ENCODE measurements at regions not wholly inside any gene's neighbourhood (a gene's known extent, or its start where the extent isn't known, plus 50 kb on each side); places are given as distances from the start of the nearest gene placed in this dataset.
A peak's percentile ranks its signal among the peaks of the same experiment; 100 is the strongest.

GRCh38 chr3:180284331-180285110, 247.8 kb upstream of the PEX5L start:
- DNase-seq (ENCODE audit: low spot score) = no peak

DNA sequence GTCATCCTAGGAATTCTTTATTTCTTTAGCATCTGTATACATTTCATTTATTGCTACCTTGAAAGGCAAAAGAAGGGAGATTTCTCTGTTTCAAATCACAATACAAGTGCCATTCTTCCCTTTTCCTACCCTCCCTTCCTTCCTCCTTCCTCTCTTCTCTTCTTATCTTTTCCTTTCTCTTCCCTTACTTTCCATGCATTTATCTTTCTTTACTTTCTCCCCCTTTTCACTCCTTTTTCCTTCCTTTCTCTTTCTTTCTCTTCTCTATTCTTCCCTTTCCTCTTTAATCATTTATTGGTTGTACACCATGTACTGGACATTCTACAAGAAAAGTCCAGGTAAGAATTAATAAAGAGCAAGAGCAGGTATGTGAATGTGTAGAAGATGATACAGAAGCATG, 251.0 kb upstream of the PEX5L start:
- DNase-seq (ENCODE audit: low spot score) = no peak

GRCh38 chr3:180288816-180289215, 252.1 kb upstream of the PEX5L start:
- no peak for DNase-seq (ENCODE audit: low spot score)

DNA sequence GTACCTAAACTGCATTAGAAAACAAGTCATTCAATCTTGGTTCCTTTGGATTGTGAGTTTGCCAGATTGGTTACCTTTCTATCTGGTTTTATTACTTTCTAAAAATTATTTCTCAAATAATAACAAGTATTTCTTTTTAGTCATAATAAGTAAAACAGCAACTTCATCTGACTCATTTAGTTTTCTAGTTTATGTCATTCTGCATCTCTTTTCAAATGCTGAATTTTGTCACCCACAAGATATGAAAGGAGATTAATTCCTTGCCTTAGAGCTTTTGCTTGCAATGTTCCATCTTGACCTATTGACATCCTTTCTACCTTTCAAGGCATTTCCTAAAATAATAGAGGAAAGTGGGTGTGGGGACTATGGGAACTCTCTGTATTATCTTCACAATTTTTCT, 253.6 kb upstream of the PEX5L start:
- DNase-seq (ENCODE audit: low spot score) = no peak

GRCh38 chr3:180294282-180295027, 257.7 kb upstream of the PEX5L start:
- DNase-seq (ENCODE audit: low spot score) = no peak

DNA sequence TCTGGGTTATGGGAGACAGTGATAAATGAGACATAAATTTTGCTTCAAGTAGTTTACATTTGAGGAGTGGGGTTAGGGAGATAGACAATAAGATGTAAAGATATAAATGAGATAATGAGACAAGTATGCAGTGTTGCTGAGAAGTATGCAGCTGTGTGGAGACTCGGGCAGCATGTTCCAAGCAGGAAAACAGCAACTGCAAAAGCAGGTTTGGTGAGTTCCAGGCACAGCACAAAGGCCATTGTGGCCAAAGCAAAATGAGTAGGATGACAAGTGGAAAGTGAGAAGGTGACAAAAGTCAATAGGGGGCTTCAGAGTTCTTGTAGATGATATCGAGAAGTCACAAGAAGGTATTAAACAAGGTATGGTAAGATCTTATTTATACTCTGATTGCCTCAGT, 259.1 kb upstream of the PEX5L start:
- DNase-seq (ENCODE audit: low spot score) = no peak

- DNase-seq (ENCODE audit: low spot score) = no peak
These were observed 260.2 kb upstream of the PEX5L start for GRCh38 chr3:180296971-180297370.

DNA sequence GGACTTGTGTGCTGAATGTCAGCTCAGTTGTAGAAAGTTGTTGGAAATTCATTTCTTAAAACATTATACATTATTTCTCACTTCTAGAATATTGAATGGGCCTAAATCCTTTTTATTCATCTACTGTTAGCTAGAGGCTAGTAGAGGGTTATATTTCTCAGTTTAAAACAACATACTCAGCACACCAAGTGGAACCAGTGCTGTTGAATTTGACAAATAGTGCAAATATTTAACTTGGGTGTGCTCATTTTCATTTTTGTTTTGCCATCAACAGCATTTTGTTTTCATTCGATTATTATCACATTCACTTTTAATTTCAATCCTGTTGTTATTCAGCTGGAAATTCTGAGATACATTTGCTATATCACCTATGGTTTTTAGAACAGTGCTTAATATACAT, 269.4 kb upstream of the PEX5L start:
- no peak for DNase-seq (ENCODE audit: low spot score)

DNA sequence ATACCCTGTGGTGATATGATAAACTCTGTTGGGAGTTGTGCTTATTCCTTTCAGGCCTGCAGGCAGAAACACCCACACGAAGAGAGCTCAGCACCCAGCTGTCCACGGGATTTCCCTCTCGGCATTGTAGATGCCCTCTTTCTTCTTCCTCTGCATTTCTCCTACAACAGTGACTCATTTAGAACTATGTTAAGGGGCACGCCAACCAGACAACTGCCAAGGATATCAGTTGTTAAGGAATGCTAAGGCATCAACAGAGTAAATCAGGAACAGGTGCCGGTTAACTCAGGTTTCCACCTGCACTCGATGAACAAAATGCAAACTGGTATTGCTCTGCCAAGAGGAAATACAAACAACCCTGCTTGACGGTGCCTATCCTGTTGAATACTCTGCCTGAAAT, 270.0 kb upstream of the PEX5L start:
- peak; percentile 75 for DNase-seq (ENCODE audit: low spot score)

DNA sequence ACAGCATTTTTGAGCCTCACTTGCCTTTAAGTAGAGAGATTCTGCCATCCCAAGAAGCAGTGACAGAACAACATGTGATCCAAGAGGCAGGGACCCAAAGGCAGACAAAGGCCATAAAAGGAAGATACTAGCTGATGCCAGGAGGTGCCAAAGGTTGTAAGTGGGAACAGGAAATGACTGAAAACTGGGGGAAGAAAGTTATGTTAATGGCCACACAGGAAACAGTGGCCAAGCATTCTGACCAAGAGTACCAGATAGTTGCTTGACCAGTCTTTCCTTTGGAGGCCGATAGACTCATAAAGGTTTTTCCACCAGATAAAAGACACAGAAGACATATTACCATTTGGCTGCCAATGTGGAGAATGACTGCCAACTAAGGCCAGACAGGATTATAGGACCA, 274.5 kb upstream of the PEX5L start:
- no peak for DNase-seq (ENCODE audit: low spot score)

GRCh38 chr3:180316321-180316720, 279.6 kb upstream of the PEX5L start:
- no peak for DNase-seq (ENCODE audit: low spot score)

- no peak for DNase-seq (ENCODE audit: low spot score)
These were observed 282.5 kb upstream of the TTC14 start for GRCh38 chr3:180319461-180319860.

- DNase-seq (ENCODE audit: low spot score) = no peak
These were observed 281.3 kb upstream of the TTC14 start for GRCh38 chr3:180320631-180321030.

DNA sequence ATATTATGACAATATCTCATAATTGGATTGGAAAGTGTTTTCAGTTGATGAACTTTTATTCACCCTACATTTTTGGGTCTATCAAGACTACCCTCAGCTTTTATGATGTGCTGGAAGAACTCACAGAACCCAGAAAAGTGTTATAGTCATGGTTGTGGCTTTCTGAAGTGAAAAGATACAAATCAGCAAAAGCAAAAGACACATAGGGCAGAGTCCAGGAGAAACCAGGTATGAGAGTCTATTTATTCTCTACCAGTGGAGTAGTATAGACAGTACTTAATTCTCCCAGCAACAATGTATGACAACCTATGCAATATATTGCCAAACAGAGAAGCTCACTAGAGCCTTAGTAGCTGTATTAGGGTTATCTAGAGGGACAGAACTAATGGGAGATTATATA, 280.4 kb upstream of the TTC14 start:
- no peak for DNase-seq (ENCODE audit: low spot score)

- DNase-seq (ENCODE audit: low spot score) = no peak
These were observed 279.1 kb upstream of the TTC14 start for GRCh38 chr3:180322829-180323228.

GRCh38 chr3:180324791-180325190, 277.2 kb upstream of the TTC14 start:
- no peak for DNase-seq (ENCODE audit: low spot score)

DNA sequence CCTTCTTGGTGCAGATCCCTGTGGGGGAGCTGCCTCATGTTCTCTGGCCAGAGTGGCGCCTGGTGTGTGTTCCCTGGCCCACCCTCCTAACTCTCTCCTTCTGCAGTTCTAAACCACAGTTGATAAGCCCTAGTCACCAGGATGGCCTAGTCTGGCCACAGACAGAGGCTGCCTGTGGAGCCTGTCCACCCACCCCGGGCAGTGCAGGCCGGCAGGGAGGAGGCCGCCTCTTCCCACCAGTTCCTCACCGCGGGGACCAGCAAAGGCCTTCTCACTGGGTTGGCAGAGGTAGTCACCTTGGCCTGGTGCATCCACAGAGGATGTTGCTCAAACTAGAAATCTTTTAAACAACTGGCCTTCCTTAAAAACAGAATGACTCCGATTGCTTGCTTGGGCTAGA, 276.4 kb upstream of the TTC14 start:
- no peak for DNase-seq (ENCODE audit: low spot score)

GRCh38 chr3:180325958-180326357, 276.0 kb upstream of the TTC14 start:
- DNase-seq (ENCODE audit: low spot score) = no peak

GRCh38 chr3:180329187-180329586, 272.8 kb upstream of the TTC14 start:
- DNase-seq (ENCODE audit: low spot score) = no peak

DNA sequence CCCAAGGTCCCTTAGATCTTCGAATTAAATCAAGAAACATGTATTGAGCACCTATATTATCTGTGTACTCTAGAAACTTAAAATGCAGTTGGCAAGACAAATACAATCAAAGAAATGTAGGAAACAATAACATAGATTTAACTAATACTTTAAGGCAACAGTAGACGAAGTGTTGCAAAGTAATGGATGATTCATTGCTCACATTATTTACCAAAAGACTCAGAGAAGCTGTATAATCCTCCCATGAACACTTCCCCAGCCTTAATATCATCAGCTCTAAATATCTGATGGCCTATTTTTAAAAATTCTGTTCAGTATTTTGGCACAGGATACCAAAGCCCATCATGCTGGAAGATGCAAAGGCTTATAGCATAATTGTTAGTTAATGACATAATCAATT, 272.1 kb upstream of the TTC14 start:
- DNase-seq (ENCODE audit: low spot score) = no peak

DNA sequence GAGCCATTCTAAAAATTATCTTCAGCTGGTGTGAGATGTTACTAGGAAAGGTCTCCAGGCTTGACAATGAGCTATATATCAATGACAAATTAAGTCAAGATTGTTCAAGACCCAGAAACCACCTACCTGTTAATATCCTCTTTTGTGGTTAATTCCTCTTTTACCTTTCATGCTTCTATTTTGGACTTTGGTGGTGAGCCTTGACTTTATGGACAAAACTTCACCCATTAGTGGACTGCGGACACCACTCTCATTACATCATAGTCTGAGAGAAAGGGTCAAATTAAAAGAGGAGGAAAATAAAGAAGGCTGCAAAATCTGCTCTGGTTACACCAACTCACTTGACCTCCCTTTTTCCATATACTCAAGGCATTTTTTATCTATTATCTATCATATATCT, 271.5 kb upstream of the TTC14 start:
- no peak for DNase-seq (ENCODE audit: low spot score)

DNA sequence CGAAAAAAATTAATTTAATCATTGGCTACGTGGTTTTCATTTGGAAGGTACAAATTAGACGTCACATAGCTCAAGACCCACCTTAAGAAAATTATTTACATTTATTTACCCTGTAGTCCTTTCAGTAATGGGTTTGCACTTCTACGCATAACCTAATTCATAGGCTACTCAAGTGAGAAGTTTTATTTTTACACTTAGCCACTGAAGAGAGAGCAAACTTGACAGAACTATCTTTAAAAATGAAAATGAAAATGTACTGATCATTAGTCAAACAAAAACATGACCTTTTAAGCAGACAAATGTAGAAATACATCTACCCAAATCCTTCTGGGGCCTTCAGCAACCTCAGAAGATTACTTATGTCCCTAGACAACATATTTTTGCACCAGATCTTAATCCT, 269.4 kb upstream of the TTC14 start:
- DNase-seq (ENCODE audit: low spot score) = no peak

DNA sequence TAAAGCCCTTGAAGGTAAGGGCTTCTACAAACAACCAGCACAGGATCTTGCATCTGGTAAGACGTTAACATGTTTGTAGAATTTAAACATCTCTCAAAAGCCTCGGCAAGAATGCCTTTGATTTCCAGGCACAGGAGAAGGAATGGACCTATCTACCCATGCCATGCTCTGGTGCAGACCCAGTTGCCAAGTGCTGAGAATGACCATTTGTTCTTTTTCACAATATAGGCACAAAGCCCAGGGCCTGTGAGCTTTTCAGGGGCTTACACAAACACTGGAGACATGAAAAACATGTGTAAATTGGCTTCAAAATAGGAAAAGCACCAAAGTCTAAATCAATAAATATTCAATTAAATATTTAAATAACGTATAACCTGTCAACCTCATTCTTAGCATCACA, 266.9 kb upstream of the TTC14 start:
- DNase-seq (ENCODE audit: low spot score) = no peak

DNA sequence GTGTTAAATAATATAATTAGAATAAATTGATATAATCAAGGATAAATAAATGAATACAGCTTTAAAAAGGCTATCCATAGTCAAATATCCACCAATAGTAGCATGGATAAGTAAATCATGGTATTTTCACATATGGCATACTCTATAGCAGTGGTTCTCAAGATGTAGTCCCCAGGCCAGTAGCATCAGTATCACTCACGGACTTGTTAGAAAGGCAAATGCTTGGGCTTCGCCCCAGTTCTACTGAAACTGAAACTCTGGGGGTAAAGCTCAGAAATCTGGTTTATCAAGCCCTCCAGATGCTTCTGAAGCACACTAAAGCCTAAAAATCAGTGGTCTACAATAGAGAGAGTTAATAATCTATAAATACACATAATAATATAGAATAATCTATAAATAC, 261.6 kb upstream of the TTC14 start:
- DNase-seq (ENCODE audit: low spot score) = no peak
